BJ (cell line): ENCODE measurements at regions not wholly inside any gene's neighbourhood (a gene's known extent, or its start where the extent isn't known, plus 50 kb on each side); places are given as distances from the start of the nearest gene placed in this dataset.

Experiments
- CTCF ChIA-PET: fragments of 350-600 bp; formaldehyde crosslinking; extraction: SDS; loops from one replicate; lab custom pipeline; 2021; ENCODE audit warnings: antibody characterized with exemption, inconsistent platforms; lab: Yijun Ruan, JAX
- POLR2A ChIA-PET: fragments of 300-600 bp; sonication (Branson Sonifier 250); formaldehyde crosslinking; extraction: SDS; loops from one replicate; lab custom pipeline; 2021; ENCODE audit warnings: antibody characterized with exemption; lab: Charles Lee
- DNase-seq: peaks from one replicate; pipeline ENCODE4 v3.0.0-alpha.2; 2011; ENCODE audit warnings: low read depth
- H3K27me3 ChIP-seq: 2 replicates; pipeline ENCODE4 v1.6.0; 2011; ENCODE audit warnings: low read length; ENCODE audit not compliant: control insufficient read depth, insufficient read depth
- H3K36me3 ChIP-seq: 2 replicates; pipeline ENCODE4 v1.5.1; 2011; ENCODE audit warnings: low read length; ENCODE audit not compliant: control insufficient read depth, insufficient read depth
- H3K4me3 ChIP-seq: 2 replicates; pipeline ENCODE4 v1.5.1; 2011; ENCODE audit warnings: low read depth, mild to moderate bottlenecking, control low read depth, low read length
- TF ChIP-seq, protein P1 (sequence below): IDR thresholded peaks from 2 replicates; pipeline ENCODE4 v1.5.1; 2011; ENCODE audit warnings: low read depth, mild to moderate bottlenecking, control low read depth, inconsistent platforms, low read length, moderate library complexity; ENCODE audit not compliant: insufficient read depth

DNA sequence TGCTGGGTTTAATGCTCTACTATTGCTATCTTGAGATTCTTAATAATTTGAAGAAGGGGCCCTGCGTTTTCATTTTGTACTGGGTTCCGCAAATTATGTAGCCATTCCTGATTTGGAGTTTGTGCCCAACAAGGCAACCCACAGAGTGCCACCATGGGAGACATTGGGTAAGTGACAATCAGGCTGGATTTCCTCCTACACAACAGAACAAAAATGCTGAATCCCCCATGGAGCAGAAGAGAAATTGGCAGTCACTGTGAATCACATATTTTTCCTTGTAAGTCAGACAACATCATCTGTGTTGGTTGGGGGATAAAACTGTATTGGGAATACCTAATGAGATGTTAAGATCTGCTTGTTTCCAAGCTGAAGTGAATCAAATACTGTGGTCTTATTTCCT is 80.9 kb downstream of the CNGA2 start:
- DNase-seq: no peak
- TF ChIP-seq, protein P1, sequence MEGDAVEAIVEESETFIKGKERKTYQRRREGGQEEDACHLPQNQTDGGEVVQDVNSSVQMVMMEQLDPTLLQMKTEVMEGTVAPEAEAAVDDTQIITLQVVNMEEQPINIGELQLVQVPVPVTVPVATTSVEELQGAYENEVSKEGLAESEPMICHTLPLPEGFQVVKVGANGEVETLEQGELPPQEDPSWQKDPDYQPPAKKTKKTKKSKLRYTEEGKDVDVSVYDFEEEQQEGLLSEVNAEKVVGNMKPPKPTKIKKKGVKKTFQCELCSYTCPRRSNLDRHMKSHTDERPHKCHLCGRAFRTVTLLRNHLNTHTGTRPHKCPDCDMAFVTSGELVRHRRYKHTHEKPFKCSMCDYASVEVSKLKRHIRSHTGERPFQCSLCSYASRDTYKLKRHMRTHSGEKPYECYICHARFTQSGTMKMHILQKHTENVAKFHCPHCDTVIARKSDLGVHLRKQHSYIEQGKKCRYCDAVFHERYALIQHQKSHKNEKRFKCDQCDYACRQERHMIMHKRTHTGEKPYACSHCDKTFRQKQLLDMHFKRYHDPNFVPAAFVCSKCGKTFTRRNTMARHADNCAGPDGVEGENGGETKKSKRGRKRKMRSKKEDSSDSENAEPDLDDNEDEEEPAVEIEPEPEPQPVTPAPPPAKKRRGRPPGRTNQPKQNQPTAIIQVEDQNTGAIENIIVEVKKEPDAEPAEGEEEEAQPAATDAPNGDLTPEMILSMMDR: no peak
- Histone ChIP-seq H3K36me3 (no peaks in the 10 kb centered on the region), H3K4me3 (no peak overlapping the region), H3K27me3 (no peaks in the 10 kb centered on the region)
- ChIA-PET CTCF (no interaction called here), POLR2A (no interaction called here)

DNA sequence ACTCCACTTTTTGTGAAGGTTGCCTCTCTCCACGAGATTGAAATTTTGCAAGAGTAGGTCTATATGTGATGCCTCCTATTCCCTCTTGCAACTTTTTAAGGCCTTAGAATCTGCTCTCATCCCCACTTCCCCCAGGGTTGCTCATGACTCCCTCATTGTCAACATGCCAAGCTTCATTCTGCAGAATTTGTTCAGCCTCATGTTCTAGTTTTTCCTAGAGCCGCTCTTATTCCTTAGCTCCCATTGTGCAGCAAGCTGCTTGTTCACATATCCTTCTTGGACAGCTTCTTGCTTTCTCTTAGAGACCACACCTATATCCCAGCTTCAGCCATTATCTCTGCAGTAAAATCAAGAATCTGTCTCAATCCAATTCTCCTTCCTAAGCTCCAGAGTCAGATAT is 82.4 kb downstream of the CNGA2 start:
- ChIA-PET CTCF (interaction anchor here (1.1 kb wide), 1 partner anchor 64 kb away, joined by 3 read pairs; no protein-coding TSS in a partner anchor), POLR2A (no interaction called here)
- DNase-seq: no peak
- TF ChIP-seq, protein P1: no peak
- Histone ChIP-seq H3K27me3 (no peaks in the 10 kb centered on the region), H3K36me3 (no peaks in the 10 kb centered on the region), H3K4me3 (no peak overlapping the region)

DNA sequence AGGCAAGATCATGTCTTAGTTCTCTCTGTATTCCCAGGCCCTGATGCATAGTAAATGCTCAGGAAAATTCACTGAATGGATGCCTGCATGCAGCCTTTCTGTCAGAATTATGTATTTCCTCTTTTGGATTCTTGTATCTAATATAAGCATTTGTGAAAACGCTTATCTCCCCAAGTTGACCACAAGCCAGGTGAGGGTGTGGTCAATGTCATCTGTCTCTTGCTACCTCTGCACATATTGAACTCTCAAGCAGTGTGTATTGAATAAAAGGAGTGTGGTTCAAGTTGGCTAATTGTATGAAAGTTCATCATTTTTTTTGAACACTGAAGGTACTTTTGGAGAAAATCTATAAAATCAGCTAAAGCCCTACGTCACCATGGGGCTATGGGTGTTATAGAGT is 84.3 kb downstream of the CNGA2 start:
- ChIA-PET CTCF (interaction anchor here (1.3 to 1.7 kb wide), 2 partner anchors 7 to 814 kb away, joined by 4 to 5 read pairs; no protein-coding TSS in a partner anchor), POLR2A (no interaction called here)

DNA sequence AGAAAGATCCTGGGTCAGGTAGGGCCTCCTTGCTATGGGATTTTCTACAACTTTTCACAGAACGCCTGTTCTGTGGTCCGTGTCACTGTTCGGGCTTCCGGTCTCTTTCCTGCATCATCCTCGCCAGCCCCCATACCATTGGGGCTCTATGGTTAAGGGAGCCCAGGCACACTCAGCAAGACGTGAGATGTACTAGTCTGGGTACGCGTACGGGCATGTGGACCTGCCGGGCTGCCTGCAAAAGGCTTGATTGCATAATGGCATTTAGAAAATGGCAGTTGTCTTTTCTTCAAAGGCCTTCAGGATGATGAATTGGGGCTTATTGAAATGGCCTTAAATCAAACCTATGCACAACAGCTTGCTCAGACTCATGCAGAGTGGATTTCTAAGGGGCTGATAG is 86.7 kb downstream of the CNGA2 start:
- Histone ChIP-seq H3K36me3 (no peaks in the 10 kb centered on the region), H3K27me3 (no peaks in the 10 kb centered on the region), H3K4me3 (no peak overlapping the region)
- ChIA-PET CTCF (interaction anchor here (1.1 to 1.4 kb wide), 2 partner anchors 68 to 815 kb away, joined by 6 to 7 read pairs; no protein-coding TSS in a partner anchor), POLR2A (no interaction called here)
- TF ChIP-seq, protein P1: no peak
- no peak for DNase-seq

More for the DNA sequence above, 84.3 kb downstream of the CNGA2 start:
- TF ChIP-seq, protein P1: no peak
- Histone ChIP-seq H3K27me3 (no peaks in the 10 kb centered on the region), H3K36me3 (no peaks in the 10 kb centered on the region), H3K4me3 (no peak overlapping the region)
- DNase-seq: no peak

DNA sequence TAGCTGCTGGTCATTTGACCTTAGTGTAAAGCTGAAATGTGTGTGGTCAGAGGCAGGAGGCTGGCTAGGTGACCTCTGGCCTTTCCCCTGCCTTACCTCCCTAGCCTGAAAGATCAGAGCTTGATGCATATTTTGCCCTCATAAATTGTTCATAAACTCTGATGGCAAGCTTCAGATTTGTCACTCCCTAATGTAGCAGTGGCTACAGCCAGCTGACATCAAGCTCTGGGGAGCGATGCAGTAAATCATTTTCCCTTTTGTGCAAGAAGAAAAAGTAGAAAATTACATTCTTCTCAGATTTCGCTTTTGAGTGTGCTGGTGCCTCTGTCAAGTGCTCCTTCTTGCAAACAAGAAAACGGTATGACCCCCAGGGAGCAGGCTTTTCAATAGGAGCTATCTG is 87.7 kb upstream of the MAGEA4 start:
- ChIA-PET CTCF (interaction anchor here (0.8 to 5.3 kb wide), 12 partner anchors 12 to 811 kb away, joined by 3 to 44 read pairs (median 4); partner anchors contain the start of gene GABRE), POLR2A (no interaction called here)
- H3K27me3 ChIP-seq: no peaks in the 10 kb centered on the region
- no peaks in the 10 kb centered on the region for H3K36me3 ChIP-seq
- TF ChIP-seq, protein P1: no peak
- DNase-seq: no peak
- H3K4me3 ChIP-seq: no peak overlapping the region
